ENCODE measurements at regions not wholly inside any gene's neighbourhood (a gene's known extent, or its start where the extent isn't known, plus 50 kb on each side); places are given as distances from the start of the nearest gene placed in this dataset.

DNA sequence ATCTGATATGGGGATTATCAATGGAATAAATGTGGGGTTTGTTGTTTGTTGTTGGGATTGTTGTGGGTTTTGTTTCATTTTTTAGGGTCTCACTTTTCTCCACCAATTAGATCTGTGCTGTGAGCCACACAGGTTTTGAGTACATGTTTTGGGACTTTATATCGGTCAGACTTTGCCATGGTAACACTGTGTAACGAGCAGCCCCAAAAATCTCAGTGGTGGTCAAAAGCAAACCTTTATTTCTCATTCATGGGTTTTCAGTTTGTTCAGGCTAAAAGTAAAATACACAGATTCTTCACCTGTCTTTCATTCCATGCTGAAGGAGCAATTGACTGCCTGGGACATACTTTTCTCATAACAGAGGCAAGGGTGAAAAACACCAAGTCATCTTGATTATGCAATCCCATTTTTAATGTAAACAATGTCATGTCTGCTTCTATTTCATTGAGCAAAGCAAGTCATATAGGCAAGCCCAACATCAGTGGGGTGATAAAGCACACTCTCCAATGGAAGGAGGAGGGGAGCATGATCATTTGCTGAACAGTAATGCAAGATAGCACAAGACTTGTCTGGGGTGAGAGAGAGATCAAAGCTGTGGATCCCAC is 101.1 kb upstream of the PLCB4 start:
- Histone ChIP-seq H3K27ac (ENCODE audit: low read length) (no peak overlapping the region), H3K4me2 (ENCODE audit: low read length) (no peak overlapping the region), H3K9me2 (replicated peaks; ENCODE audit: low read length) (no peaks in the 10 kb centered on the region), H3K4me1 (ENCODE audit: insufficient read depth, low read length) (peaks cover 12% of the 10 kb centered on the region), H3K4me3 (ENCODE audit: low read length) (no peak overlapping the region), H3K9ac (ENCODE audit: low read length) (no peak overlapping the region), H3F3A (ENCODE audit: low read length, unreplicated experiment) (no peaks in the 10 kb centered on the region), H3K36me3 (ENCODE audit: low read depth, low read length) (no peaks in the 10 kb centered on the region), H3K79me2 (ENCODE audit: low read length) (no peaks in the 10 kb centered on the region), H4K20me1 (ENCODE audit: low read length) (no peaks in the 10 kb centered on the region), H3K27me3 (ENCODE audit: low read length) (no peaks in the 10 kb centered on the region), H2AFZ (ENCODE audit: low read length) (no peak overlapping the region), H3K9me3 (ENCODE audit: low read length) (no peaks in the 10 kb centered on the region)
- TF ChIP-seq EZH2phosphoT487 (IDR thresholded peaks at IDR 0.05; ENCODE audit: borderline replicate concordance, low read length) (no peak), EZH2 (IDR thresholded peaks at IDR 0.05; ENCODE audit: low read length, unreplicated experiment) (no peak)
- TF ChIP-seq, protein P1, sequence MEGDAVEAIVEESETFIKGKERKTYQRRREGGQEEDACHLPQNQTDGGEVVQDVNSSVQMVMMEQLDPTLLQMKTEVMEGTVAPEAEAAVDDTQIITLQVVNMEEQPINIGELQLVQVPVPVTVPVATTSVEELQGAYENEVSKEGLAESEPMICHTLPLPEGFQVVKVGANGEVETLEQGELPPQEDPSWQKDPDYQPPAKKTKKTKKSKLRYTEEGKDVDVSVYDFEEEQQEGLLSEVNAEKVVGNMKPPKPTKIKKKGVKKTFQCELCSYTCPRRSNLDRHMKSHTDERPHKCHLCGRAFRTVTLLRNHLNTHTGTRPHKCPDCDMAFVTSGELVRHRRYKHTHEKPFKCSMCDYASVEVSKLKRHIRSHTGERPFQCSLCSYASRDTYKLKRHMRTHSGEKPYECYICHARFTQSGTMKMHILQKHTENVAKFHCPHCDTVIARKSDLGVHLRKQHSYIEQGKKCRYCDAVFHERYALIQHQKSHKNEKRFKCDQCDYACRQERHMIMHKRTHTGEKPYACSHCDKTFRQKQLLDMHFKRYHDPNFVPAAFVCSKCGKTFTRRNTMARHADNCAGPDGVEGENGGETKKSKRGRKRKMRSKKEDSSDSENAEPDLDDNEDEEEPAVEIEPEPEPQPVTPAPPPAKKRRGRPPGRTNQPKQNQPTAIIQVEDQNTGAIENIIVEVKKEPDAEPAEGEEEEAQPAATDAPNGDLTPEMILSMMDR (conservative IDR thresholded peaks at IDR 0.05; ENCODE audit: low read depth, low read length), result no peak
- ATAC-seq (no peak), DNase-seq (peak; percentile 38)
- POLR2A ChIA-PET (ENCODE audit: unreplicated experiment), result interaction anchor here (0.5 kb wide), 1 partner anchor 159 kb away, joined by 9 read pairs; no protein-coding TSS in a partner anchor
- CTCF ChIA-PET, result no interaction called here
- no TSS peak for BruUV-seq (replicated peaks)
- intact Hi-C loops (cut with micrococcal nuclease), result no loop called here

DNA sequence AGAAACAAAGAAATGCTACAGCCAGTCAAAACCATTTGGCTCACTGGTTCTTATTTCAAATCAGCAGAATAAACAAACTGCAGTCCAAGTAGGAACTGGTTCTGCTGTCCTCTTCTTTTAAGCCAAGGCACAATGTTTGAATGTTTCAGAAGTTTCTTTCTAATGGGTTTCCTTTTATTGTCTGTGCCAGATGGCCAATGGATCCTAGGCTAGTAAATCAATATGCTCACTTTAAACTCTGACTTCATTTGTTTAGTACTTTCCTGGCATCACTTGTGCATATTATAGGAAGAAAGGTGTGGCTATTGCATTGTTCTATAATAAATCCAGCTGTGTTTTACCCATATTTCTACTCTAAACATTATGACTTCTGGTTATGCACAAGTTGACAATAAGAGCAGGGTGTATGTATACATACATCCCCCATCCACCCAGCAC is 99.7 kb upstream of the PLCB4 start:
- ChIA-PET CTCF (no interaction called here), POLR2A (ENCODE audit: unreplicated experiment) (no interaction called here)
- Histone ChIP-seq H3K27ac (ENCODE audit: low read length) (no peak overlapping the region), H4K20me1 (ENCODE audit: low read length) (no peaks in the 10 kb centered on the region), H3K9me3 (ENCODE audit: low read length) (no peaks in the 10 kb centered on the region), H3K79me2 (ENCODE audit: low read length) (no peaks in the 10 kb centered on the region), H3K4me3 (ENCODE audit: low read length) (no peak overlapping the region), H3K27me3 (ENCODE audit: low read length) (no peaks in the 10 kb centered on the region), H3K9me2 (replicated peaks; ENCODE audit: low read length) (no peaks in the 10 kb centered on the region), H3K4me2 (ENCODE audit: low read length) (no peak overlapping the region), H3K4me1 (ENCODE audit: insufficient read depth, low read length) (peaks cover 12% of the 10 kb centered on the region), H3K36me3 (ENCODE audit: low read depth, low read length) (no peaks in the 10 kb centered on the region), H2AFZ (ENCODE audit: low read length) (no peak overlapping the region), H3K9ac (ENCODE audit: low read length) (no peak overlapping the region), H3F3A (ENCODE audit: low read length, unreplicated experiment) (no peaks in the 10 kb centered on the region)
- no peak for ATAC-seq
- intact Hi-C loops (cut with micrococcal nuclease), result no loop called here
- no peak for DNase-seq
- BruUV-seq (replicated peaks), result no TSS peak
- TF ChIP-seq, protein P1 (conservative IDR thresholded peaks at IDR 0.05; ENCODE audit: low read depth, low read length), result no peak
- TF ChIP-seq EZH2 (IDR thresholded peaks at IDR 0.05; ENCODE audit: low read length, unreplicated experiment) (no peak), EZH2phosphoT487 (IDR thresholded peaks at IDR 0.05; ENCODE audit: borderline replicate concordance, low read length) (no peak)

DNA sequence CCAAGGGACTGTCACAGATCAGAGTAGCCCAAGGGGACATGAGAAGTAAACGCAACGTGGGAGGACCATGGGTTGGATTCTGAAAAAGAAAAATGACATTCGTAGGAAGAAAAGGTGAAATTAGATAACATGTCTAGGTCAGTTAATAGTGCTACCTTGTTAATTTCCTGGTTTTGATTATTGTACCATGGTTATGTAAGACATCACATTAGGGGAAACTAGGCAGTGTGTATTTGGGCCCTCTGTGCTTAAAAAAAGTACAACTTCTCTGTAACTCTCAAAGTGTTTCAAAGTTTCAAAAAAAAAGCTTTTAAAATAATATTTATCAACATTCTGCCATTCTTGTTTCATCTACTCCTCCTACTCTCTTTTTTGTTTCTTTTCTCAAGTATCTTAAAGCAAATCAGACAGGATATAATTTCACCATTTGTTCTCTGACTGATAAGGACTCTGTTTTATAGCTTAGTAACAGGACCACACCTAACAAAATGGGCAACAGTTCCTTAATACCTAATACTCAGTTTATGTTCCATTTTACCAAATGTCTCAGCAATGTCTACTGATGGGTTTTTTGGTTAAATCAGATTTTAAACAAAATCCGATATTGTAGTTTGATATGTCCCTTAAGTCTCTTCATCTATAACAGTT is 97.1 kb upstream of the PLCB4 start:
- TF ChIP-seq, protein P1 (conservative IDR thresholded peaks at IDR 0.05; ENCODE audit: low read depth, low read length), result no peak
- TF ChIP-seq EZH2phosphoT487 (IDR thresholded peaks at IDR 0.05; ENCODE audit: borderline replicate concordance, low read length) (no peak), EZH2 (IDR thresholded peaks at IDR 0.05; ENCODE audit: low read length, unreplicated experiment) (no peak)
- ChIA-PET CTCF (no interaction called here), POLR2A (ENCODE audit: unreplicated experiment) (interaction anchor here (0.6 kb wide), 1 partner anchor 9 kb away, joined by 3 read pairs; no protein-coding TSS in a partner anchor)
- no peaks in the 10 kb centered on the region for H3F3A ChIP-seq (ENCODE audit: low read length, unreplicated experiment)
- no peak overlapping the region for H3K4me2 ChIP-seq (ENCODE audit: low read length)
- H3K79me2 ChIP-seq (ENCODE audit: low read length), result no peaks in the 10 kb centered on the region
- no peak; the same call in 1 of the 2 replicates for ATAC-seq
- H4K20me1 ChIP-seq (ENCODE audit: low read length), result no peaks in the 10 kb centered on the region
- intact Hi-C loops (cut with micrococcal nuclease), result no loop called here
- H3K9me2 ChIP-seq (replicated peaks; ENCODE audit: low read length), result no peaks in the 10 kb centered on the region
- no peak overlapping the region for H3K9ac ChIP-seq (ENCODE audit: low read length)
- no peak overlapping the region for H3K27ac ChIP-seq (ENCODE audit: low read length)
- no TSS peak for BruUV-seq (replicated peaks)
- no peak overlapping the region for H3K4me3 ChIP-seq (ENCODE audit: low read length)
- H3K4me1 ChIP-seq (ENCODE audit: insufficient read depth, low read length), result no peaks in the 10 kb centered on the region
- no peaks in the 10 kb centered on the region for H3K27me3 ChIP-seq (ENCODE audit: low read length)
- H2AFZ ChIP-seq (ENCODE audit: low read length), result no peak overlapping the region
- DNase-seq, result no peak
- H3K9me3 ChIP-seq (ENCODE audit: low read length), result no peaks in the 10 kb centered on the region
- H3K36me3 ChIP-seq (ENCODE audit: low read depth, low read length), result no peaks in the 10 kb centered on the region
